ENCODE measurements at regions not wholly inside any gene's neighbourhood (a gene's known extent, or its start where the extent isn't known, plus 50 kb on each side); places are given as distances from the start of the nearest gene placed in this dataset.

DNA sequence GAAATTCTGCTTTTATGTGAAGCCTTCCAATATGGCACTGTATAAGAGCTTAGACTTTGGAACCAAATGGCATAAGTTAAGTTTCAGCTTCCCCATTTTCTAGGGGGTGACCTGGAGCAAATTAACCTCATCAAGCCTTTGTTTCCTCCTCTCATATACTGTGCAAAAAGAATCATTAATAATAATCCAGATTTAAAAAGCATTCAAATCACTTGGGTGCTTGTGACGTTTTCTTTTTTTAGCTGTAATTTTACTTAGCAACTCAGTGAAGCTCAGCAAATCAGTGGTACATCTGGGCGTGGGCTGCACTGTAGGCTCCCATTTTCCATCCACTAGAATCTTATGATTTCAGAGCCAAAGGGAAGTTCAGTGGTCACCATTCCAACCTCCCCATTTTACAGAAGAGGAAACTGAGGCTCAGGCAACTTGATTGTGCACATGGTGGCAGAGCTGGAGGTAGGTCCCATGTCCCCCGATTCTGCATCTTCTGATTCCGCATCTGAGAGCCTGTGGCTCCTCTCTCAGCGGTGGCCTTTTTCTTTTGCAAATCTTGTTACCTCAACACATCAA, 131.2 kb downstream of the SNAPC1 start:
- no peak for DNase-seq (ENCODE audit: low read depth in 1 of 2, low spot score in 1 of 2)

DNA sequence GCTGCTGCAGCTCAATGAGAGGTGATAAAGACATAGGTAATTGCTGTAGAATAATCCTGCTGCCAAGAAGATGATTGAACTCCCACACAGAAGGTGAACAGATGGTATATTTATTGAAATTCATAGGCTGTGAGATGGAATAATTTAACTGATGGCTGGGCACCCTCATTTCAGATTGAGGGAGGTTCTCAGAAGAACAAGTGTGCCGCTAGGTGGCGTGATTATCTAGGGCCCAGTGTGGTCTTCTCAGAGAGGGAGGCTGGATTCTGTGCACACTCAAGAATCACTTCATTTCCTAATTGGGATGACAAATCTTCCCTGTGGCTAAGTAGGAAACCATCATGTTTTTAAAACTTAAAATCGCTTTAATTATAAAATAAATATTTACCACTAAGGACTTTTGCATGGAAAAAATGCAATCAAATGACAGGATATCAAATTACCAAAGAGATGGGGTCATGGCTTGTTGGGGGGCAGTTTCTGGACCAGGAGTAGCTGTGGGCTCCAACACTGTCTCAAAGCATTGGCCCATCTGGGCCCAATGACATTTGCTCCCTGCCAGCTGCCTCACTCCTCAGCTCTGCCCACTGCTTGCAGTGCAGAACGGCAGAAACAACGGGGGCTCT, 132.3 kb downstream of the SNAPC1 start:
- peak in 1 of 2 donors; percentile 8 for DNase-seq (ENCODE audit: low read depth in 1 of 2, low spot score in 1 of 2)

DNA sequence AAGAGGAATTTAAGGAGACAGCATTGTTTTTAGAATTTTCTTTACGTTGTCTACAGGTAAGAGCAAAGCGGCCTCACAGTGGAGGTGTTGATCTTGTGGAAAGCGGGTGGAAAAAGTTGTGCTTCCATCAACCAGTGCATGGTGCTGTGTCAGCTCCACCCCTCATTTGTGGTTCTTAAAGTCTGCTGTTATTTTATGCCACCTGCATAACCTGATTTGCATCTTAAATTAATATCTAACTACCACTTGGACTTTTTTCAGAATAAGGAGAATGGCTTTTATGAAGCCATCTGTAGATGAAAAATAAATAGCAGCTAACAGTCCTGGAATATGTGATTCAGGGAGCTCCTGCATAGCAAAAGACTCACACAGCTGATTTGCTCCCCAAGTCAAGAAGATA, 135.1 kb downstream of the SNAPC1 start:
- DNase-seq (ENCODE audit: low read depth in 1 of 2, low spot score in 1 of 2): no peak

GRCh38 chr14:61898568-61898967, 136.3 kb downstream of the SNAPC1 start:
- DNase-seq (ENCODE audit: low read depth in 1 of 2, low spot score in 1 of 2): no peak

- no peak for DNase-seq (ENCODE audit: low read depth in 1 of 2, low spot score in 1 of 2)
These were observed 137.3 kb downstream of the SNAPC1 start for GRCh38 chr14:61899497-61899896.

- no peak for DNase-seq (ENCODE audit: low read depth in 1 of 2, low spot score in 1 of 2)
These were observed 142.7 kb downstream of the SNAPC1 start for GRCh38 chr14:61904946-61905345.

DNA sequence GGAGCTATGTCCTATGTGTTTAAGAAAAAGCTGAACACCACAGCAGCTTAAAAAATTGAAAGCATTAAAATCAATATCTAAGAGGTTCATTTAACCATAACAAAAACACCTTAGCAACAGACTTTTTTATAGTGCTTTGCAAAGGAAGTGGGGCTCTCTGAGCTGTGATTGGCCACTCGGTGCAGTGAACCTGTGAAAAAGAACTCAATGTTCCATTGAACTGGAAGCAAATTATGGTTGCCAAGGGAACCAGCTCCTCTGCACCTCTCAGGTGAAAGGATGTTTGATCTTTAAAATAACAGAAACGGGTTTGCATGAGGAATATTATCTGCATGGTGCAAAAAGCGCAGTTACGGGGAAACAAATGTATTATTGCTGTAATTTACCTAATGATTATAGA, 149.4 kb downstream of the SNAPC1 start:
- DNase-seq (ENCODE audit: low read depth in 1 of 2, low spot score in 1 of 2): no peak

DNA sequence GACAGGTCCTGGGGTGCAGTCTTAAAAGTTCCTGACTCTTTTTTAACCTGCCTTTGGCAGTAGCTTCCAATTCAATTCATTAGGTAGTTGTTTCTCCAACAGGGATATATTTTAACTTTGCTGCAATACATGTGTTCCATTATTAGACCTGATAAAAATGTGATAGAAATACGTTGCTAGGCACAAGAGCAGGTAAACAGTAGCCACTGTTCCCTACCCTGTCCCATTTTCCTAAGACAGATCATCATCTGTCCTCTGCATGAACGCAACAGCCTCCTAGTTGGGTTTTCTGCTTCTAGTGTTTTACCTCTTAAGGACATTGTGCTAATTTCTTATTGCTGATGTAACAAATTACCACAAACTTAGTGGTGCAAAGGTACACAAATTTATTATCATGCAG, 156.8 kb downstream of the SNAPC1 start:
- DNase-seq (ENCODE audit: low read depth in 1 of 2, low spot score in 1 of 2): no peak

GRCh38 chr14:61923348-61923747, 161.1 kb downstream of the SNAPC1 start:
- DNase-seq (ENCODE audit: low read depth in 1 of 2, low spot score in 1 of 2): no peak

DNA sequence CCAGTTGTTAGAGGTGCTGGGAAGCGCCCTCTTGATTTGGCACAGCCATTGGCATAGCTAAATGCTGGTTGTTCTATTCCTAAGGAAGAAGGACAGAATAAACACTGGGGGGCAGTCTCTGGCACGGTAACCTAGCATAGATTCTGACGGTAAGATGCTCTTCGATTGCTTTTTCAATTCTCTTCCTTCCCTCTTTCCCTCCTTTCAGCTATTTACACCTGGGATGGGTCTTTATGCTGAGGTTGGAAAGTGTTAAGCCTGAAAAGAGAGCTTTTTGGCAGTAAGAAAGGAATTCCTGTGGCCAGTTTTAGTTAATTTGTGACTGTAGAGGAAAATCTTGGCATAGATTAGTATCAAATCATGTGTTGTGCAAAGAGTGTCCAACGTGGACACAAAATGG, 162.8 kb downstream of the SNAPC1 start:
- DNase-seq (ENCODE audit: low read depth in 1 of 2, low spot score in 1 of 2): no peak

- DNase-seq (ENCODE audit: low read depth in 1 of 2, low spot score in 1 of 2): no peak
These were observed 163.7 kb downstream of the SNAPC1 start for GRCh38 chr14:61925732-61926435.

GRCh38 chr14:61927060-61927459, 164.8 kb downstream of the SNAPC1 start:
- no peak for DNase-seq (ENCODE audit: low read depth in 1 of 2, low spot score in 1 of 2)

DNA sequence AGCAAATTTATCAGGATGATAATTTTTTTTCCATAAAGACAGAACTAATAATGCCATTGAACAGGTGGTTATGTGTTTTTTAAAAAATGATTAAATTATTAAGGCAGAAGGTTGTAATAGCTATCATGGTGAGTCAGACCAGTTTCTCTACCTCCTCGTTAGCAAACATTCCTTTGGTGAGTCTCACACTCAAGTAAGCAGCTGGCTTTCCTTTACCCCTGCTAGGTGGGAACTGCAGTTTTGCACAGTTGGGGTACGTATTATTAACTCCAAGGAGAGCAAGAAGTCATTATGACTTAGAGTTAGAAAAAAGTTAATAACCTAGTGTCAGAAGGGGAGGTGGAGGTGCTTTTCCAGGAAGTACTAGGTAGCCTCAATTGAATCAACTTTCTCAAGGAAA, 165.3 kb downstream of the SNAPC1 start:
- no peak for DNase-seq (ENCODE audit: low read depth in 1 of 2, low spot score in 1 of 2)

DNA sequence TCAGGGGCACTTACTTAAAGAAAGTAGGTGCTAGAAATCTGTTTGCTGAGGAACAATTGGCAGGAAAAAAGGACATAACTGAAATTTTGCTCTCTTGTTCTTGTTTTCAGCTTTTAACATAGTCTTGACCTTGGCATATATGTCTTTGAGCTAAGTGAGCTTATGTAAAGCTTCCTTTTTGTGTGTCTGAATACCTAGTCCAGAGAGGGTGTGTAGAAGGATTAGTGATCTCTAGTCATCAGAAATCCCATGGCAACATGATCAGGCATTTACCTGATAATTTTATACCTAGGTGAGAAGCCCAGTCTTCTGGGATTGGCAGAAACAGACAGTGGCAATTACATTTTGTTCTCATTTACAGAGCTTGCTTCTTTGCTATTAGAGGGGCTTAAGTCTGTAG, 166.1 kb downstream of the SNAPC1 start:
- DNase-seq (ENCODE audit: low read depth in 1 of 2, low spot score in 1 of 2): no peak

GRCh38 chr14:61928701-61929100, 166.5 kb downstream of the SNAPC1 start:
- no peak for DNase-seq (ENCODE audit: low read depth in 1 of 2, low spot score in 1 of 2)

DNA sequence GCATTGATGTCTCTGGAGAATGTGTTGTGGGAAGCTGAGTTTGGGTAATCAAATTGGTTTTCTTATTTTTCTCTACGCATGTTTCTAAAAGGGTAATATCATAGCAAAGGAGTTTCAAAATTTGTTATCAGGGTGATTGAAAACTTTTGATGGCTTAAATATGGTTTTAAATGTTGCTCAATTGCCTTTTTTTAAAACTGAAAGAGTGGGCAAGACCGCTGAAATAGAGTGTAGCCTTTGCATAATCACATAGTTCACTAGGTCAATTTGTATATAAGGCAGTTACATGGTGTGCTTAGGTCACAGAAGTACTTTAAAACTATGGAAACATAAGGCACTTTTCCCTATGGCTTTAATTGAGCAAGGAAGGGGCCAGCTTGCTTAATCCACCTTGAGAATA, 167.4 kb downstream of the SNAPC1 start:
- DNase-seq (ENCODE audit: low read depth in 1 of 2, low spot score in 1 of 2): no peak

DNA sequence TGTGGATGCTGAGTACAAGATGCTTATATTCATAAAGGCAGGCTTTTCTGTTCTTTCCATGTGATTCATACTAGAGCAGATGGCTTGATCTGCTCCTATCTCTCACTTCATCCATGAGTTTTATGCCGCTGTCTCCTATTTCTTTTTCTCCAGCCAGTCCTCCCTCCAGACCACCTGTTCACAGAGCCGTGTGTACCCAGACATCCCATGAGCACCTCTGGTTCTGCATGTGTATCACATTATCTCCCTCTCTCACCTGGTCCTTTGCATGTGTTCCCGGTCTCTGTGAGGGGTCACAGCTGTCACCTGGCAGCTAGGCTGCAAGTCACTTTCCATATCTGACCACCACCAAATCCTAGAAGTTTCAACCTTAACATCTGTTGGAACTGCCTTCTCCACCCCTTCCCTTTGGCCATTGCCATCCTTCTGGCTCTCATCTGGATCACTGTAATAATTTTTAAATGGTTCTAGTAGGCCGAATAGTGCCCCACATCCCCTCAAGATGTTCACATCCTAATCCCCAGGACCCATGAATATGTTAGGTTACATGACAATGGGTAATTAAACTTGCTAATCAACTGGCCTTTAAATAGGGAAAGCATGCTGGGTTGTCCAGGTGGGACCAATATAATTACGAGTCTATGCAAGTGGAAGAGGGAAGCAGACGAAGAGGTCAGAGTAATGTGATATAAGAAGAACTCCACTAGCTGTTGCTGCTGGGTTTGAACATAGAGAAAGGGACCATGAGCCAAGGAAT, 168.1 kb downstream of the SNAPC1 start:
- no peak for DNase-seq (ENCODE audit: low read depth in 1 of 2, low spot score in 1 of 2)

DNA sequence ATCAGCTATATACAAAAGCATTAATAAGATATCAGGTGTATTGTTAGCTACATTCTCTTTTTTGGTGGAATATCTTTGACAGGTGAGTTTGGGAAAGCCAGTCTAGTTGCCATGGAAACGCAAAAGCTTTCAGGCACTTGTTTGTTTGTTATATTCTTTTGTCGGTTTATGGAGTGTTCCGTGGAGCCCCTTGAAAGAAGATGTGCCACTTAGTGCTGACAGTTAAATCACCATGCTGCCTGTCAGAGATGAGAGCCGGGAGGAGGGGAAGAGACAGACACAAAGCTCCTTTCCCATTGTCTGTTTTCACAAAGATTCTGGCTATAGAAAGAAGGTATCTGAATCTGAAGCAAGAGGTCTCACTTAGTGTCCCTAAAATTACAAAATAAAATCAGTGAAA, 170.8 kb downstream of the SNAPC1 start:
- no peak for DNase-seq (ENCODE audit: low read depth in 1 of 2, low spot score in 1 of 2)

DNA sequence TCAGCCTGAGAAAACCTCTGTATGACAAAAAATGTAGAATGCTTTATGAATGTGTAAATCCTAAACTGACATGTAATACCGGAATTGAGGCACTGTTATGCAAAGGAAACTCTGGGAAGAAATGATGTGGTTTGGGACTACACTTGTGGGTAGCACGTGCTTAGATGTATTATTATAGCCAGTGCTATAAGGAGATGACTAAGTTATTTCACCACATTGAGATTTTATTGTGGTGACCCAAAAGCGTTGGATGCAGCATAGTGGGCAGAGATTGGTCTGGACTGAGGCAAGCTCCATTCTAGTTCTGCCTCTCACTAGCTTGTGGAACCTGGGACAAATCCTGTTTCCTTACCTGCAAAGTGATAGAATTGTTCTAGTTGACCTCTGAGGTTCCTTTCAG, 172.2 kb downstream of the SNAPC1 start:
- no peak for DNase-seq (ENCODE audit: low read depth in 1 of 2, low spot score in 1 of 2)

DNA sequence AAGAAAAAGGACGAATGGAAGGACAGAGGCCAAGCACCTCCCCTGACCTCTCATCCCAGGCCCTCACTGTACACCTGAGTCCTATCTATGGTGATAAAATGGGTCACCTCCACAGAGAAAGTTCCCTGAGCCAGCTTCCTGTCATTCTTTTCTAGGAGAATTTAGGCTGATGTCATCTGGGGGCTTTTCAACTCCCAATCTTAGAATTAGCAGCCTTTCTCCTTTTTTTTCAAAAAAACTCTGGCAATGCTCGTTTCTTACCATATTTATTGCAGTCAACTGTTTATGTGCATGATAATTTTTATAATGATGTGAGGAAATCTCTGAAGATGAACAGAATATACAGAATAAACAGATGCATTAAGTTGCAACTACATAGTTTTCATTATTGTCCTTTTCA, 177.6 kb downstream of the SNAPC1 start:
- DNase-seq (ENCODE audit: low read depth in 1 of 2, low spot score in 1 of 2): no peak

GRCh38 chr14:61940666-61941420, 178.6 kb downstream of the SNAPC1 start:
- no peak for DNase-seq (ENCODE audit: low read depth in 1 of 2, low spot score in 1 of 2)
